ENCODE measurements at regions not wholly inside any gene's neighbourhood (a gene's known extent, or its start where the extent isn't known, plus 50 kb on each side); places are given as distances from the start of the nearest gene placed in this dataset.

GRCh38 chr4:31427691-31428090, 707.5 kb downstream of the PCDH7 start:
- Histone ChIP-seq H3K4me1 (ENCODE audit: control extremely low read depth in 1 of 4, control insufficient read depth in 4 of 4, insufficient read depth in 4 of 4, low read length in 3 of 4) (no peaks in the 10 kb centered on the region), H3K27ac (ENCODE audit: insufficient read depth in 1 of 2, low read depth in 1 of 2, low read length in 2 of 2, poor library complexity in 1 of 2, severe bottlenecking in 2 of 2) (no peak overlapping the region), H3K36me3 (ENCODE audit: control insufficient read depth in 4 of 4, insufficient read depth in 4 of 4, low read length in 3 of 4) (no peaks in the 10 kb centered on the region), H3K4me3 (ENCODE audit: control insufficient read depth in 1 of 7, extremely low read depth in 1 of 7, insufficient read depth in 4 of 7, low read depth in 2 of 7, low read length in 6 of 7) (no peak overlapping the region), H3K9me3 (ENCODE audit: control extremely low read depth in 1 of 5, control insufficient read depth in 4 of 5, insufficient read depth in 2 of 5, low read depth in 1 of 5, low read length in 4 of 5) (no peaks in the 10 kb centered on the region), H3K27me3 (replicated peaks in 2 of 5; ENCODE audit: control insufficient read depth in 4 of 5, insufficient read depth in 5 of 5, low read length in 4 of 5) (no peaks in the 10 kb centered on the region)
- POLR2A ChIA-PET: no interaction called here
- 84% methylated on average over 3 of the region's 3 CpGs for WGBS (ENCODE audit: insufficient coverage)
- CTCF ChIA-PET: no interaction called here
- no peak for DNase-seq

DNA sequence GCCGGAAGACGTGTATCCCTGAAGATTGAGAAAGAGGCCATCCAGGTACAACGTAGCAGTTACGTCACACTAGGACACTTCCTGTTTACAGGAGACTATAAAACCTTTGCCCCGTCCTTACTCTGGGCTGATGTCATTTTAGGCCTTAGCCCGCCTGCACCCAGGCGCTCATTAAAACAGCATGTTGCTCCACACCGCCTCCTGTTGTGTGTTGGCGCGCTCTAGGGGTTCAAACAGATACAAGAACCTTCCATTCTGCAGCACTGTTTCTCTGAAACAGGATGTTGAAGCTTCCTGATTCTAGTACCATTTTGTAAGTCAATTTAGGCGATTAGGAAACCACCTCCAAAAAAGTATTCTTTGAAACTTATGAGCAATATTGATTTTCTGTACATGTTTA, 722.1 kb downstream of the PCDH7 start:
- no peaks in the 10 kb centered on the region for H3K36me3 ChIP-seq (ENCODE audit: control insufficient read depth in 4 of 4, insufficient read depth in 4 of 4, low read length in 3 of 4)
- CTCF ChIA-PET: no interaction called here
- WGBS (ENCODE audit: insufficient coverage): 95% methylated on average over 8 of the region's 11 CpGs

GRCh38 chr4:31445526-31445925, 725.4 kb downstream of the PCDH7 start:
- ChIA-PET CTCF (interaction anchor here (1.6 kb wide), 1 partner anchor 10 kb away, joined by 3 read pairs; no protein-coding TSS in a partner anchor), POLR2A (no interaction called here)
- no peak for DNase-seq
- WGBS (ENCODE audit: insufficient coverage): 100% methylated on average over 1 of the region's 3 CpGs
- H3K4me3 ChIP-seq (ENCODE audit: control insufficient read depth in 1 of 7, extremely low read depth in 1 of 7, insufficient read depth in 4 of 7, low read depth in 2 of 7, low read length in 6 of 7): no peak overlapping the region
- no peak overlapping the region for H3K27ac ChIP-seq (ENCODE audit: insufficient read depth in 1 of 2, low read depth in 1 of 2, low read length in 2 of 2, poor library complexity in 1 of 2, severe bottlenecking in 2 of 2)
- H3K36me3 ChIP-seq (ENCODE audit: control insufficient read depth in 4 of 4, insufficient read depth in 4 of 4, low read length in 3 of 4): no peaks in the 10 kb centered on the region
- H3K27me3 ChIP-seq (replicated peaks in 2 of 5; ENCODE audit: control insufficient read depth in 4 of 5, insufficient read depth in 5 of 5, low read length in 4 of 5): no peaks in the 10 kb centered on the region
- H3K9me3 ChIP-seq (ENCODE audit: control extremely low read depth in 1 of 5, control insufficient read depth in 4 of 5, insufficient read depth in 2 of 5, low read depth in 1 of 5, low read length in 4 of 5): peaks cover 0 to 3% (median 0%) of the 10 kb centered on the region in 5 experiments
- H3K4me1 ChIP-seq (ENCODE audit: control extremely low read depth in 1 of 4, control insufficient read depth in 4 of 4, insufficient read depth in 4 of 4, low read length in 3 of 4): no peaks in the 10 kb centered on the region

More for the DNA sequence above, 722.1 kb downstream of the PCDH7 start:
- H3K27me3 ChIP-seq (replicated peaks in 2 of 5; ENCODE audit: control insufficient read depth in 4 of 5, insufficient read depth in 5 of 5, low read length in 4 of 5): no peaks in the 10 kb centered on the region
- H3K27ac ChIP-seq (ENCODE audit: insufficient read depth in 1 of 2, low read depth in 1 of 2, low read length in 2 of 2, poor library complexity in 1 of 2, severe bottlenecking in 2 of 2): no peak overlapping the region
- no peak overlapping the region for H3K4me3 ChIP-seq (ENCODE audit: control insufficient read depth in 1 of 7, extremely low read depth in 1 of 7, insufficient read depth in 4 of 7, low read depth in 2 of 7, low read length in 6 of 7)
- no peaks in the 10 kb centered on the region for H3K4me1 ChIP-seq (ENCODE audit: control extremely low read depth in 1 of 4, control insufficient read depth in 4 of 4, insufficient read depth in 4 of 4, low read length in 3 of 4)
- POLR2A ChIA-PET: no interaction called here
- H3K9me3 ChIP-seq (ENCODE audit: control extremely low read depth in 1 of 5, control insufficient read depth in 4 of 5, insufficient read depth in 2 of 5, low read depth in 1 of 5, low read length in 4 of 5): peaks cover 0 to 3% (median 0%) of the 10 kb centered on the region in 5 experiments
- DNase-seq: no peak

GRCh38 chr4:31455612-31456011, 735.4 kb downstream of the PCDH7 start:
- Histone ChIP-seq H3K27ac (ENCODE audit: insufficient read depth in 1 of 2, low read depth in 1 of 2, low read length in 2 of 2, poor library complexity in 1 of 2, severe bottlenecking in 2 of 2) (no peak overlapping the region), H3K27me3 (replicated peaks in 2 of 5; ENCODE audit: control insufficient read depth in 4 of 5, insufficient read depth in 5 of 5, low read length in 4 of 5) (no peaks in the 10 kb centered on the region), H3K4me3 (ENCODE audit: control insufficient read depth in 1 of 7, extremely low read depth in 1 of 7, insufficient read depth in 4 of 7, low read depth in 2 of 7, low read length in 6 of 7) (no peak overlapping the region), H3K4me1 (ENCODE audit: control extremely low read depth in 1 of 4, control insufficient read depth in 4 of 4, insufficient read depth in 4 of 4, low read length in 3 of 4) (no peaks in the 10 kb centered on the region), H3K36me3 (ENCODE audit: control insufficient read depth in 4 of 4, insufficient read depth in 4 of 4, low read length in 3 of 4) (no peaks in the 10 kb centered on the region), H3K9me3 (ENCODE audit: control extremely low read depth in 1 of 5, control insufficient read depth in 4 of 5, insufficient read depth in 2 of 5, low read depth in 1 of 5, low read length in 4 of 5) (no peaks in the 10 kb centered on the region)
- no peak for DNase-seq
- POLR2A ChIA-PET: no interaction called here
- CTCF ChIA-PET: interaction anchor here (1.3 kb wide), 1 partner anchor 9 kb away, joined by 3 read pairs; no protein-coding TSS in a partner anchor

DNA sequence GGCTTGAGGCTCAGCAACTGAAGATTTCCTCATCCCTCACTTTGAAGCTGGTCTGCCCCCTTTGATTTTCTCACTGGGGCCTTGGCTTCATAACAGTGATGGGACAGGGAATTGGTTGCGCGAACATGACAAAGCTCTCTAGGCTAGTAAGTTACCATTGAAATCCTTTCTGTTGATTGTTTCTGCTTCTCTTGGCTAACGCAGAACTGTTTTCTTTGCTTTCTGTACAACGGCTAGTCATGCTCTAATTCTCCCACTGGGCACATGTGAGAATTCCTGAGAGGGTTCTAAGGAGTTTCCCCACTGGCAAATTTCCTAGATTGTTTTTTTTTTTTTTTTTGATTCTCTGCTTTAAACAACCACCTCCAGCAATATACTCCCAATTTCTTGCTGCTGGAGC, 738.6 kb downstream of the PCDH7 start:
- WGBS (ENCODE audit: insufficient coverage): 91% methylated on average over 4 of the region's 4 CpGs
- H3K4me3 ChIP-seq (ENCODE audit: control insufficient read depth in 1 of 7, extremely low read depth in 1 of 7, insufficient read depth in 4 of 7, low read depth in 2 of 7, low read length in 6 of 7): no peak overlapping the region
- H3K36me3 ChIP-seq (ENCODE audit: control insufficient read depth in 4 of 4, insufficient read depth in 4 of 4, low read length in 3 of 4): no peaks in the 10 kb centered on the region
- H3K27me3 ChIP-seq (replicated peaks in 2 of 5; ENCODE audit: control insufficient read depth in 4 of 5, insufficient read depth in 5 of 5, low read length in 4 of 5): no peaks in the 10 kb centered on the region
- no peaks in the 10 kb centered on the region for H3K4me1 ChIP-seq (ENCODE audit: control extremely low read depth in 1 of 4, control insufficient read depth in 4 of 4, insufficient read depth in 4 of 4, low read length in 3 of 4)
- no peak for DNase-seq
- ChIA-PET POLR2A (no interaction called here), CTCF (no interaction called here)
- no peaks in the 10 kb centered on the region for H3K9me3 ChIP-seq (ENCODE audit: control extremely low read depth in 1 of 5, control insufficient read depth in 4 of 5, insufficient read depth in 2 of 5, low read depth in 1 of 5, low read length in 4 of 5)
- H3K27ac ChIP-seq (ENCODE audit: insufficient read depth in 1 of 2, low read depth in 1 of 2, low read length in 2 of 2, poor library complexity in 1 of 2, severe bottlenecking in 2 of 2): no peak overlapping the region

- ChIA-PET POLR2A (no interaction called here), CTCF (no interaction called here)
- H3K27me3 ChIP-seq (replicated peaks in 2 of 5; ENCODE audit: control insufficient read depth in 4 of 5, insufficient read depth in 5 of 5, low read length in 4 of 5): no peaks in the 10 kb centered on the region
- H3K4me3 ChIP-seq (ENCODE audit: control insufficient read depth in 1 of 7, extremely low read depth in 1 of 7, insufficient read depth in 4 of 7, low read depth in 2 of 7, low read length in 6 of 7): no peak overlapping the region
- no peaks in the 10 kb centered on the region for H3K4me1 ChIP-seq (ENCODE audit: control extremely low read depth in 1 of 4, control insufficient read depth in 4 of 4, insufficient read depth in 4 of 4, low read length in 3 of 4)
- no peaks in the 10 kb centered on the region for H3K9me3 ChIP-seq (ENCODE audit: control extremely low read depth in 1 of 5, control insufficient read depth in 4 of 5, insufficient read depth in 2 of 5, low read depth in 1 of 5, low read length in 4 of 5)
- WGBS (ENCODE audit: insufficient coverage): 90% methylated on average over 5 of the region's 5 CpGs
- no peak overlapping the region for H3K27ac ChIP-seq (ENCODE audit: insufficient read depth in 1 of 2, low read depth in 1 of 2, low read length in 2 of 2, poor library complexity in 1 of 2, severe bottlenecking in 2 of 2)
- H3K36me3 ChIP-seq (ENCODE audit: control insufficient read depth in 4 of 4, insufficient read depth in 4 of 4, low read length in 3 of 4): no peaks in the 10 kb centered on the region
- DNase-seq: no peak
These were observed 741.3 kb downstream of the PCDH7 start for GRCh38 chr4:31461421-31461820.

DNA sequence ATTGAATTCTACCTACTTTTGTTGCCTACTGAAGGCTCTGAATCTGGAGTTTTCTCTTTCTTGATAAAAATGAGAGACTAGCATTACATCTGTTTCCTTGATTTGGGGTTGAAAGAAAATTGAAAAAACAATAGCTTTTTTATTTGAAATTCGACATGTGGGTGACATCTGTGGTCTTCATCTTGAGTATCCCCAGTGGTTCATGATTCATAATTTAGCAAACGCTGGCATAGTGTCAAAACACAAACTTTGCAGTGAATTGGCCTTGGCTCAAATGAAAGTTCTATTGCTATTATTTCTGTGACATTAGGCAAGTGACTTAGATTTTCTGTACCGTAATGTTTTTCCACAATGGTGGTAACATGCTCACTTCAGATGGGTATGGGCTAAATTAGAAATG, 747.6 kb downstream of the PCDH7 start:
- H3K9me3 ChIP-seq (ENCODE audit: control extremely low read depth in 1 of 5, control insufficient read depth in 4 of 5, insufficient read depth in 2 of 5, low read depth in 1 of 5, low read length in 4 of 5): no peaks in the 10 kb centered on the region
- no peak overlapping the region for H3K27ac ChIP-seq (ENCODE audit: insufficient read depth in 1 of 2, low read depth in 1 of 2, low read length in 2 of 2, poor library complexity in 1 of 2, severe bottlenecking in 2 of 2)
- 92% methylated on average over 2 of the region's 3 CpGs for WGBS (ENCODE audit: insufficient coverage)
- ChIA-PET CTCF (no interaction called here), POLR2A (no interaction called here)
- H3K4me3 ChIP-seq (ENCODE audit: control insufficient read depth in 1 of 7, extremely low read depth in 1 of 7, insufficient read depth in 4 of 7, low read depth in 2 of 7, low read length in 6 of 7): no peak overlapping the region
- H3K4me1 ChIP-seq (ENCODE audit: control extremely low read depth in 1 of 4, control insufficient read depth in 4 of 4, insufficient read depth in 4 of 4, low read length in 3 of 4): no peaks in the 10 kb centered on the region
- no peak for DNase-seq
- H3K36me3 ChIP-seq (ENCODE audit: control insufficient read depth in 4 of 4, insufficient read depth in 4 of 4, low read length in 3 of 4): no peaks in the 10 kb centered on the region
- no peaks in the 10 kb centered on the region for H3K27me3 ChIP-seq (replicated peaks in 2 of 5; ENCODE audit: control insufficient read depth in 4 of 5, insufficient read depth in 5 of 5, low read length in 4 of 5)

Data from common myeloid progenitor, CD34-positive (primary cell).